Testis (tissue), 2 donors: ENCODE measurements at regions not wholly inside any gene's neighbourhood (a gene's known extent, or its start where the extent isn't known, plus 50 kb on each side); places are given as distances from the start of the nearest gene placed in this dataset.

Source experiments
- DNase-seq: peaks from one replicate; pipeline ENCODE4 v3.0.0-alpha.2; 2019
- H3K27ac ChIP-seq, 2 donors: fragments of 200-600 bp; sonication (generic); one replicate each; pipeline ENCODE4 v1.5.1; 2019
- H3K27me3 ChIP-seq: fragments of 200-600 bp; sonication (generic); one replicate; pipeline ENCODE4 v1.5.1; 2019
- H3K36me3 ChIP-seq: fragments of 200-600 bp; sonication (generic); one replicate; pipeline ENCODE4 v1.5.1; 2017; ENCODE audit warnings: low read depth; ENCODE audit errors: missing control alignments
- H3K4me1 ChIP-seq: fragments of 200-600 bp; sonication (generic); one replicate; pipeline ENCODE4 v1.5.1; 2019
- H3K4me3 ChIP-seq, 2 donors: fragments of 200-600 bp; sonication (generic); one replicate each; pipeline ENCODE4 v1.5.1; 2017 to 2019
- H3K9me3 ChIP-seq: fragments of 200-600 bp; sonication (generic); one replicate; pipeline ENCODE4 v1.5.1; 2017
- POLR2A ChIP-seq: fragments of 450-650 bp; IDR thresholded peaks from one replicate; pipeline ENCODE4 v1.6.1; 2017; ENCODE audit warnings: antibody characterized with exemption, mild to moderate bottlenecking, moderate library complexity
- WGBS, 2 donors: methylation state at CpG; one replicate each; pipeline ENCODE4 v1.1.5; 2018; 5-methylcytosine and 5-hydroxymethylcytosine counted together
- intact Hi-C: fragments of 100-400 bp; cut with DNase I; formaldehyde crosslinking; loops from one replicate; pipeline ENCODE4 v1.15.1; 2023; ENCODE audit warnings: low total_unique reads
- TF ChIP-seq, protein P1 (sequence below), 3 experiments: fragments of 450-650 bp in 2 of 3; fragments of 200-600 bp in 1 of 3; sonication (generic) in 1 of 3; IDR thresholded peaks; one replicate each; pipeline ENCODE4 v1.5.1; 2016 to 2019; ENCODE audit warnings: antibody characterized with exemption in 3 of 3, mild to moderate bottlenecking in 2 of 3, moderate library complexity in 1 of 3

DNA sequence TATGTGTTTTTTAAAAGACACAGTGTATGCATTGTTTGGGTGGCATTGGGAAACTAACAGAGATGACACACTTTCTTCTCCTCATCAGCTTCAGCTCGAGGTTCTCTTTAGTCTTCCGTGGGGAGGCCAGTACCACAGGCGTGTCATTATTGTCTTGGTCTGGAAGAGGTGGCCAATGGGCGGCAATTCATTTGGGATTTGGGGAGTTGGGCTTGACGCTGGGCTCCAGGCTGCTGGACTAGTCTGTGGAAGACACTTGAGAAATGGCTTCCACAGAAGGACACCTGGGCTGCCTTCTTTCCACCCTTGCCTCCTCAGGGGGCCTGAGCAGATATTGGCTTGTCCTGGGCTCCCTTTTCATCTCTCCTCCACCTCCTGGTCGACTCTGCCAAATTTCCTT, 192.2 kb downstream of the SH2D4B start:
- no peak for TF ChIP-seq POLR2A
- TF ChIP-seq, protein P1, sequence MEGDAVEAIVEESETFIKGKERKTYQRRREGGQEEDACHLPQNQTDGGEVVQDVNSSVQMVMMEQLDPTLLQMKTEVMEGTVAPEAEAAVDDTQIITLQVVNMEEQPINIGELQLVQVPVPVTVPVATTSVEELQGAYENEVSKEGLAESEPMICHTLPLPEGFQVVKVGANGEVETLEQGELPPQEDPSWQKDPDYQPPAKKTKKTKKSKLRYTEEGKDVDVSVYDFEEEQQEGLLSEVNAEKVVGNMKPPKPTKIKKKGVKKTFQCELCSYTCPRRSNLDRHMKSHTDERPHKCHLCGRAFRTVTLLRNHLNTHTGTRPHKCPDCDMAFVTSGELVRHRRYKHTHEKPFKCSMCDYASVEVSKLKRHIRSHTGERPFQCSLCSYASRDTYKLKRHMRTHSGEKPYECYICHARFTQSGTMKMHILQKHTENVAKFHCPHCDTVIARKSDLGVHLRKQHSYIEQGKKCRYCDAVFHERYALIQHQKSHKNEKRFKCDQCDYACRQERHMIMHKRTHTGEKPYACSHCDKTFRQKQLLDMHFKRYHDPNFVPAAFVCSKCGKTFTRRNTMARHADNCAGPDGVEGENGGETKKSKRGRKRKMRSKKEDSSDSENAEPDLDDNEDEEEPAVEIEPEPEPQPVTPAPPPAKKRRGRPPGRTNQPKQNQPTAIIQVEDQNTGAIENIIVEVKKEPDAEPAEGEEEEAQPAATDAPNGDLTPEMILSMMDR (IDR thresholded peaks at IDR 0.05), result no peak
- 73 to 79% methylated on average over 6 of the region's 6 CpGs for WGBS, 2 donors
- no peak overlapping the region for H3K4me3 ChIP-seq
- H3K27me3 ChIP-seq, result no peaks in the 10 kb centered on the region
- no peaks in the 10 kb centered on the region for H3K36me3 ChIP-seq
- no peaks in the 10 kb centered on the region for H3K4me1 ChIP-seq
- H3K9me3 ChIP-seq, result no peaks in the 10 kb centered on the region
- intact Hi-C loops, result no loop called here
- no peak for DNase-seq
- no peak overlapping the region for H3K27ac ChIP-seq

DNA sequence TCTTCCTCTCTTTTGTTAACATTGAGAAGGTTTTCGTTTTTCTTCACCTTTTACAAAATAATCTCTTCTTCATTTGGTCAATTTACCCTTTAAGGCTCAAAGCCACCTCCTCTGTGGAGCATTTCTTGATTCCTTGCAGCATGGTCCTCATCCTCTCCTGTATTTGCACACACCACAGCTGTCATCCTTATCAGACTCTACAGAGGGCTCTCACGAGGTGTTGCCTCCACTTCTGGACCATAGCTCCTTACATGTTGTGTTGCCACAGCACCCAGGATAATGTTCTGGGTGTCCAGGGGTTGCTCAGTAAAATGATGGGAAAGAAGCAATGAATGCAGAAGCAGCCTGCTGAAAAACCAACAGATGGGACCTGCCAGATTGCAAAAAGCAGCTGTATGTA, 192.8 kb downstream of the SH2D4B start:
- TF ChIP-seq POLR2A, result no peak
- TF ChIP-seq, protein P1 (IDR thresholded peaks at IDR 0.05), result no peak
- Histone ChIP-seq H3K4me3 (no peak overlapping the region), H3K27ac (no peak overlapping the region), H3K36me3 (no peaks in the 10 kb centered on the region), H3K27me3 (no peaks in the 10 kb centered on the region), H3K4me1 (no peaks in the 10 kb centered on the region), H3K9me3 (no peaks in the 10 kb centered on the region)
- DNase-seq, result no peak
- 53 to 56% methylated on average over 2 of the region's 2 CpGs for WGBS, 2 donors
- intact Hi-C loops, result no loop called here

DNA sequence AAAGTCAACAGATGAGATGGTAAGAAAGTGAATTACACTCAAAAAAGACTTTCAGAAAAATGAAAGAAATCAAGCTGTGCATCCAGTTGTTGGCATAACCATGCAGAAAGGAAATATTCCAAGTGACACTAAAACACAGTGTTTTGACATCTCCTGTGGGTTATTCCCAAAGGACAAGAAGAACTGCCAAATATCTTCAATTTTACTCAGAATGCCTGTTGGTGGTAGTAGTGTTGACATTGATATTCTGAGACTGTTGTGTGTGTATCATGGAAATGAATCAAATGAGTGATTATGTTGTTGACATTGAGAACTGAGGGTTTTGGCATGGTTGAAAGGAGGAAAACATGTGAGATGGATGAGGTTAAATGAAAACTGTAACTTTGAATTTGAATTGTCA, 196.9 kb downstream of the SH2D4B start:
- H3K4me1 ChIP-seq, result no peaks in the 10 kb centered on the region
- TF ChIP-seq, protein P1 (IDR thresholded peaks at IDR 0.05), result no peak
- no peak for TF ChIP-seq POLR2A
- H3K27me3 ChIP-seq, result no peaks in the 10 kb centered on the region
- no peaks in the 10 kb centered on the region for H3K36me3 ChIP-seq
- intact Hi-C loops, result no loop called here
- no peak overlapping the region for H3K4me3 ChIP-seq
- H3K27ac ChIP-seq, result no peak overlapping the region
- no peaks in the 10 kb centered on the region for H3K9me3 ChIP-seq
- no peak for DNase-seq

DNA sequence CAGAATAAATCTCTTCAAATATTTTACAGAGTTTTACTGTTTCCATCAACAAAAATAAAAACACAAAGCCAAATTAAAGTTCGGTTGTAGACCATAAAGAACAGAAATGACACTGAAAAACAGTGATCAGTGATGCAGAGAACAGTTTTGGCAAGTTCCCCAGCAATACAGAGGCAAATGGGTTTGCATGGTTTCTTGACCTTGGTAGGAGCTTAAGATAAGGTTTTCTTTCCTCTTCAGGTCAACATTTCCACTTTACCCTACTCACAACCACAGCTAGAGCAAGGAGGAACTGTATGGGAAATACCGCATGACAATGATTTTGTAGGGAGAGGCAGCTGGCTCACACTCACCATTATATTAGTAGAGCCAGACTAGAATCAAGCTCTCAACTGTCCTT, 199.5 kb downstream of the SH2D4B start:
- Histone ChIP-seq H3K27ac (no peak overlapping the region), H3K36me3 (no peaks in the 10 kb centered on the region), H3K4me1 (no peaks in the 10 kb centered on the region), H3K27me3 (no peaks in the 10 kb centered on the region), H3K4me3 (no peak overlapping the region), H3K9me3 (no peaks in the 10 kb centered on the region)
- 78 to 85% methylated on average over 2 of the region's 2 CpGs for WGBS, 2 donors
- intact Hi-C loops, result no loop called here
- TF ChIP-seq, protein P1 (IDR thresholded peaks at IDR 0.05), result no peak
- no peak for TF ChIP-seq POLR2A
- DNase-seq, result no peak

DNA sequence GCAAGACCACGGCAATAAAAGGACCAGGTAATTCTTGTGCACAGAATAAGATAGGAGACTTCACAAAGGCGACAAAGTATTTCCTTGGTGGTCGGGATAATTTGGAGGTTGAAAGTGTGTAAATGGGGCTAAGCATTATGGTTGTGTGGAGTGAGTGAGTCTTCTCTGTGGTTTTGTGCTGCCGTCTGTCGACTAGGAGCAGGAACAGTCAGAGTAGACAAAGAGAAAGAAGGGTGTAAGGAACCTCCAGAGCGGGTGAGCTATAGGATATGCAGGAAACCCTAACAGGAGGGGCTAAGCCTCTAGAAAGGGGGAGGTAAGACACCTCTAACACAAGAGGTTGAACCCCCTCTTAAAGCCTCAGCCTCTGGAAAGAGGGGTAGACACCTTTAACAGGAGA, 201.6 kb downstream of the SH2D4B start:
- no peaks in the 10 kb centered on the region for H3K4me1 ChIP-seq
- no peaks in the 10 kb centered on the region for H3K9me3 ChIP-seq
- H3K4me3 ChIP-seq, result no peak overlapping the region
- 65 to 74% methylated on average over 6 of the region's 6 CpGs for WGBS, 2 donors
- H3K27ac ChIP-seq, result no peak overlapping the region
- no peaks in the 10 kb centered on the region for H3K36me3 ChIP-seq
- H3K27me3 ChIP-seq, result no peaks in the 10 kb centered on the region
- TF ChIP-seq, protein P1 (IDR thresholded peaks at IDR 0.05), result no peak
- no peak for TF ChIP-seq POLR2A
- DNase-seq, result no peak
- intact Hi-C loops, result no loop called here
